Right forelimb (tissue), 1 donor: ENCODE measurements at regions not wholly inside any gene's neighbourhood (a gene's known extent, or its start where the extent isn't known, plus 50 kb on each side); places are given as distances from the start of the nearest gene placed in this dataset.

Experiments used
- DNase-seq: peaks from one replicate; pipeline ENCODE4 v3.0.0-alpha.2; 2018

DNA sequence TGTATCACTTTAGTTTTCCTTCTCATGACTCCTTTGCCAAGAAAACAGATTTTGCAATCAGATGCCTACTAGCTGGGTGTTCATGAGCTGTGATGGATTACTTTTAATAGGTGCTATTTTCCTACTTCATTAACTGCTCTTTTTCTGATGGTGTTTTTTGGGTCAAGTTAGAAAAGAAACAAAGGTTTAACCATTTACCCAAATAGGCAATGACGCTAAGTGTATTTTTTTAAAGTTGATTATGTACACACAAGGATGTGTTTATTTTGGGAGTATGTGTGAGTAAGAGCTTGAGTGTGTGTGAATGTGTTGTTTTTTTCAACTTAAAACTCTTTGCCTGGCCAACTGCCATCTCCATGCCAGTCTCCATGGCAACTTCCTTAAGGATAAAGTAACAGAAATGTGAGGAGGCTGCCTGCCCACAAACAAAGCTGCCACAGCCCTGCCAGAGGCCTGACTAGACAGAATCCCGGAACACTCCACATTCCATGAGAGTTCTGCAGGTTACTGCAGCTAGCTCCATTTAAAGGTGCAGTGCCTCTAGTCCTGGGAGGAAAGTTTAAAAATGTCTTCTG lies 215.6 kb upstream of the RBMS3 start:
- peak; percentile 79 for DNase-seq

DNA sequence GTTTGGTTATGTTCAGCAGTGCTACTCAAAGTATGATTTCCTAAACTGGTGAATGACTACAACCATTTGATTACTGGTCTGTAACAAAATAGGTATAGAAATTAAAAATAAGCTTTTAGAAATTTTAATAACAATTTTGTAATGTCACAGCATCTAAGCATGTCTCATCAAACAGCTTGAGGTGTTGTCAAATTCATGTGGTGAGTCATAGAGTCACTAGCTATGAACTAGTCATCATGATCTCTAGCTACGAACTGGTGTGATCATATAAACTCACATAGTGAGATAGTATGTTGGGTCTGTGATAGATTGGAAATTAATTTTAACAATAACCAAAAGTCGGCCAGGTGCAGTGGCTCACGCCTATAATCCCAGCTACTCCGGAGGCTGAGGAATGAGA lies 213.9 kb upstream of the RBMS3 start:
- DNase-seq = no peak

DNA sequence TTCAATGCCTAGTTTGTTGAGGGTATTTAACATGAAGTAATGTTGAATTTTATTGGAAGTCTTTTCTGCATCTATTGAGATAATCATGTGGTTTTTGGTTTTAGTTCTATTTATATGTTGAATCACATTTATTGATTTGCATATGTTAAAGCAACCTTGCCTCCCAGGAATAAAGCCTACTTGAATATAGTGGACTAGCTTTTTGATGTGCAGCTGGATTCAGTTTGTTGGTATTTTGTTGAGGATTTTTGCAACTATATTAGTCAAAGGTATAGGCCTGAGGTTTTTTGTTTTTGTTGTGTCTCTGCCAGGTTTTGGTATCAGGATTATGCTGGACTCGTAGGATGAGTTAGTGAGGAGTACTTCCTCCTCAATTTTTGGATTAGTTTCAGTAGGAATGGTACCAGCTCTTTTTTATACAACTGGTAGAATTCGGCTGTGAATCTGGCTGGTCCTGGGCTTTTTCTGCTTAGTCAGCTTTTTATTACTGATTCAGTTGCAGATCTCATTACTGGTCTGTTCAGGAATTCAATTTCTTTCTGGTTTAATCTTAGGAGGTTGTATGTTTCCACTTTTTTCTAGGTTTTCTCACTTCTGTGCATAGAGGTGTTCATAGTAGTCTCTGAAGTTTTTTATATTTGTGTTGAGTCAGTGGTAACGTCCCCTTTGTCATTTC lies 209.8 kb upstream of the RBMS3 start:
- no peak for DNase-seq

DNA sequence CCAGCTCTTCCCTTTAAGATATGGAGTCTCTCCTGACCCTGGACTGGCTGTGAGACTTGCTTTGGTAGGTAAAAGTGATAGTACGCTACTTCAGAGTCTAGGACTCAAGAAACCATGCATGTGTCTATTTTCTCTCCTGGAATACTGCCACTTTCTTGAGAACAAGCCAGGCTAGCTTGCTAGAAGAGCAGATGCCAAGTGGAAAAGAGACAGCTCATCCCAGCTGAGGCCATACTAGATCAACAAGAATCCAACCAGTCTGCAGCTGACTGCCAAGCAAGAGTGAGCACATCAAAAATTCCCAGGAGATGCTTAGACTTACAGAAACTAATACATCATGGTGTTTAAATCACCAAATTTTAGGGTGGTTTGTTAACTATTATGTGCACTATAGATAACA lies 208.3 kb upstream of the RBMS3 start:
- no peak for DNase-seq

DNA sequence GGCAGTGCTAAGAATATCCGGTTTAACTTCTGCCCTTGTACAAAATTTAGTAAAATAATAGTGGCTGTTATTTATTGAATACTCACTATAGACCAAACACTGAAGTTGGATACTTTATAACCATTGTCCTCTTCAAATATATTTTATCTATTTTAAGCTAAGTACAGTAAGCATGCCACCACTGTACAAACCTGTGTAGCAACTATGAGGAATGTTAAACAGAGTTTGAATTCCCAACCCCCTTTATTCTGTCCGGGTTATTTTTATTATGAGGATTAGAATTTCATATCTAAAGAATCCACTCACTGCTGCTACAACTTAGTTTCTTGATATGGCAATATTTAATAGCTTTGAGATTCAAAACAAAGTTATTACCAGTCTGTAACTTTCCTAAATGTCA lies 203.5 kb upstream of the RBMS3 start:
- DNase-seq = no peak

DNA sequence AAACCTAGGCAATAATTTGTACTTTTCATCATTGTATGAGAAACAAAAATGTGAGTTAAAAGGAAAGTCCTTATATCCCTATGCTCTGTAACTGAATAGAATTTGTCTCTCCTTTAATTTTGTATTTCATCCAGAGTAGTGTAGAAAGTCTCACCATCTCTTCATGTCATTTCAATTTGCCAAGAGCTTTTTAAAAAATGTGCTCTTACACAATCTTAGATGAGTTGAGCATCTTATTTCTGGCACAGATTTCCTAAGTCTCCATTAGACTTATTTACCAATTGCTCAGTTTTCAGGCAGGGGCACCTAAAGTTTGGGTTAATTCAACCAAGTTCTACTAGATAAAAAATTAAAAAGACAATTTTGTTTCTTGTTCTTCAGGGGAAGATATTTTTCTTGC lies 201.5 kb upstream of the RBMS3 start:
- DNase-seq = no peak

DNA sequence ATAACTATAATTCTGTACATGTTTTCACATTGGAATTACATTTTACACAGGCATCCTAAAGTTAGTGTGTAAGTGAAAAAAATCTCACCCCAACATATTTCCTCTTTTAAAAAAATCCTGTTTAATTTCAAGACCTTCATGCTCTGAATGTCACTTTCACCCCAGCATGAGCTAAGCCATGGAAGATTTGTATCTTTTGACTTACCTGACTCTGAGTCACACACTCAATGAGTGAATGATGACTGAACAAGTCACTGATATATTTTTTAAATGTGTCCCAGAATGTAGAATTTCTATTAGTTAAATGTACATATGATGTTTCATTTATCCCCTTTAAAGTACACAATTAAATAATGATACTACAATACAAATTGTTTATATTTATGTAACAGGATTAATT lies 199.9 kb upstream of the RBMS3 start:
- DNase-seq = no peak

DNA sequence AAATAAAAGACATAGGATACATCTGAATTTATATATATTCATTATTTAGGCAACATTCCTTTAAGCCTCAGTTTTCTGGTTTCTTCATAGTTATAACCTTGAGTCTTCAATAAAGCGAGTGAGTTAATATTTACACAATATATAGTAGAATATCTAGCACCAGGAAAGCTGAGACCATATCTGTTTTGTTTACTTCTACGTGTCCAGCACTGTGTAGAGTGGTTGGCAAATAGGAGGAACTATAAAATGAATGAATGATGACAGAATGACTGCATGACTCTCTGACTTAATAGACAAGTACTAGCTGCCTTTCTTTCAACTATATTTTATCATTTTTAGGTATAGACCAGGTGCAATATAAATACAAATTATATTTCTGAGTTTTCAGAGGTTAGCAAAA lies 197.8 kb upstream of the RBMS3 start:
- no peak for DNase-seq

DNA sequence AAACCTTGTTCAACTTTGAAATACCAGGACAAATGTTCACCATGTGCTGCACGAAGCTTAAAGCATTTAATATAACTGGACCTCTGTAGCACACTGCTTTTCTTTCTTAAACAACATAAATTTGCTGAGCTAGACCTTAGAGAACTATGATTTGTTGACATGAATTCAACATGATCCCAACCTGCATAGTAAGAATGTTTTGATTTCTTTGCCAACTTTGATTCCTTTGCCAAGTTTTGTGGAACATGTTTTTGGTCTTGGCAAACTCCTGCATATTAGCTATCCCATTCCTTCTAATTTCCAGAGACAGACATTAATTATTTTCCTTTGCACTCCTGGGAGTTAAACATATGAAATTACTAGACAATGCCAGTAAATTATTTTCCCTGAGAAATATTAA lies 197.2 kb upstream of the RBMS3 start:
- no peak for DNase-seq

DNA sequence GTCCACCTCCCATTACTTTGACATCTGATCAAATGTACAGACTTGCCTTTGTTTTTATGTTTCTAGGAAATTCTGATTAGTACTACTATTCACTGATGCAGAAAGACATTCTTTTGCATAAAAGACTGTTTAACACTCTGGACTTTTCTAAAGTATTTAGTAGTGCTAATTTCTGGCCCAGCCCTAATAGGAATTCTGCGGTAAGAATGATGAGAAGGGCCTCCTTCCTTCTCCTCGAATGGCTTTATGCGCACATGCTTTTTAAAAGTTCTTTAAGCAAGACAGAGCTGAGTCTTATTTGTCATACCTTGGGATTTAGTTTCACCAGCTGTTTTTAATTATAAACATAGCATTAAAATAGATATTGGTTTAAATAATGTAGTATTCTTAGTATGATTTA lies 192.3 kb upstream of the RBMS3 start:
- no peak for DNase-seq

DNA sequence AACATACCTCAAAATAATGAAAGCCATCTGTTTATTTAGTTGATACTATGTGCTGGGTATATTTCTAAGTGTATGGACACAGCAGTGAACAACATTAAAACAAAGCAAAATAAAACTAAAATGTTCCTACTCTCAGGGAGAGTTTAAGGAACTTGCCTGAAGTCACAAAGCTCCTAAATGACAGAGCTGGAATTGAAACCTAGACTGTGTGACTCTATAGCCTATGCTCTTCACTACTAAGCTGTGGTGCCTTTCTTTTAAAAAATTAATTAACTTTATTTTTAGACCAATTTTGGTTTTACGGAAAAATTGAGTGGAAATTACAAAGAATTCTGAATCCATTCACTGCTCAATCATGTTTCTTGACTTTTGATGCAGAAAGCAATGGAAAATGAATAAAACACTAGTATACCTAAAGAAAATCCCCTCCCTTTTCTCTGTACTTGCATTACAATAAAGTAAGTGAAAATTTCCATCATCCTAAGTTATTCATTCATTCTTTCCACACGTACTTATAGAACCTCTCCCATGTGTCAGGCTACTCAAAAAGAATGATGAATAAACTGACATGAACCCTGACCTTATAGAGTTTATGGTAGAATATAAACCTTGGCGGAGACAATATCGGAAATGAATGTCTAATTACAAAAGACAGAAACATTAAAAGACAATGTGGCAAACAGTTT lies 189.8 kb upstream of the RBMS3 start:
- no peak for DNase-seq

DNA sequence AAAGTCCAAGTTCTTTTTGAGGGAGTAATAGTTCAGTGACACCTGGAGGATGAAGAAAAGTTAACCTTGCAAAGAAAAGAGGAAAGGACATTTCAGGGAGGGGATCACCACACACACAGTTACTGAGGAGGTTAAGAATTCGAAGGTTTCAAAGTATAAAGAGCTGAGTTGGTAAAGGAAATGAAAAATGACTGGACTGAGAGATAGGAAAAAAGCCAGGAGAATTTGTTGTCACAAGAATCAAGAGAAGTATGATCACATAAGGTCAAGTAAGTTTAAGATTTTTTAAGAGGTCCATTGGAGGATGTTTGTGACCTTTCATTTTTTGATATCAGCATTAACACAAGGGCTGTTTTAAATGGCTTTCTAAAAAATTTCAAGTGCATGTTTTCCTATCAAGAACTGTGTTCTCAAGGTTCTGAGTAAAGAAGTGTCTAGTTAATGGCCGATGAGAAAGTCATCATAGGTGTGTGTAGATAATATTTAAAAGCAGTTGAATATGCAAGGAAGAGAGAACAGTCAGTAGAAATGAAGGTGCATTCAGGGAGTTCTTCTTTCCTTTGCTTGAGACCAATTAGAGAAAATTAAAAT lies 189.2 kb upstream of the RBMS3 start:
- no peak for DNase-seq

DNA sequence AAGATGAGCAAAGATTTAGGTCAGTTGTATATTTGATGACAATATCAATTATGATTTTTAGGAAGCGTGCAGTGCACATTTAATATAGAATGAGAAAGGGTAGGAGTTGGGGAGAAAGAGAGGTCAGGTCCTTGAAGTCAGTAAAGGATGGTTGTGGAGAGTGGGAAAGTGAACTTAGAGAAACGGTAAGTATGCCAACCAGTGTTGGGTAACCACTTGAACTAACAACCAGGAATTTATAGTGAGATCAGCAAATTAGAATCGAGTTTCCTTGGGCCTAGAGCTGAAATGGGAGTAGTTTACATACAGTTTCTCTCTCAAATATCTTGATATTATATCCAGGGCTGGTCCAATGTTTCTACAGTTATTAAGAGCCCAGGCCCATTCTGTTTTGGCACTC lies 188.5 kb upstream of the RBMS3 start:
- no peak for DNase-seq

DNA sequence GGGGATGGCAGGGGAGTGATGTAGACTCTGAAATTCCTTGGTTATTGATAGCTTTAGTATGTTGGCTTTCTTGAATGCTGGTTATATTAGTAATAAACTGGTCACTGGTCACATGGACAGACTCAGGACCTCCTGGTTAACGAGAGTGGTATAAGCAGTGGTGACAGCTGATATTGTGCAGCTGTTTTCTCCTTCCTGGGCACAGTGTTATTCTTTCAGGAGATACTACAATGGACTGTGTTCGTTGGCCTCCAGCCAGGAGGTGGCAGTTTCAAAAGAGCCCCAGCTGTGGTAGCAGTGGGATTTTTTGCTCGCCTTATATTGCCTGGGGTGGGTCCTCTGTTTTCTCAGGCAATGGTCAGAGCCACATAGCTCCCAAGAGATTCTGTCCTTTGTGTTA lies 181.6 kb upstream of the RBMS3 start:
- no peak for DNase-seq

DNA sequence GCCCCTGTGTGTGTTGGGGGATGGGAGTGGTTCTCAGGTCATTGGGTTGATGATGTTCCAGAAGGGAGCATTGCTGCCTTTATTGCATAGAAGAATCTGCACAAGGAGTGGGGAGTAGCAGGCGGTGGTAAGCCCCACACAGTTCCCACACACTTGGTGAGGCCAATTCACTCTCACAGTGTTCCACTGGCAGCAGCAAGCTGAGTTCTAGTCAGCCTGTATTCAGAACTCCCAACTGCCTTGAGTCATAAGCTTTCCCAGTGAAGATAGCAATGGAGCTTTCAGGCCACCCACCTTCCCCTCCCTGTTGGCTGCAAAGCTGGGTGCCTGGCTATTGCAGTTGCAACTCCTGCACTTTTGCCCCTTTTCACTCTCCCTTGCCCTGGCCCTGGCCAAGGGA lies 181.1 kb upstream of the RBMS3 start:
- DNase-seq = no peak

DNA sequence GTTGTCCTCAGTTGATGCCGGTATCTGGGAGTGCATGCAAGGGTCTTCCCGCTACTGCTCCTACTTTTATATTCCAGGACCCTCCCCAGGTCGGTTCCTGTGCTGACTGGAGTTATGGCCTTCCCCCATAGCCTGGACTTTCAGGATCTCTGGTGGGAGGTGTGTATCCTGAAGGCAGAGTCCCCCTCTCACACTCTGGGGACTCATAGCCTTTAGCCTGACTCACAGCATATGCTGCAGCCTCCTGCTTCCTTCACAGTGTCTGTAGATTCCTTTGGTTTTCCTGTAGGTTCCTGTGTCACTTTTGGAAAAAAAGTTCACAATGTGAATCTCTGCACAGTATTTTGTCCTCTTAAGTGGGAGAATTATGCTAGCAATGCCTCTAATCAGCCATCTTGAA lies 180.6 kb upstream of the RBMS3 start:
- no peak for DNase-seq

DNA sequence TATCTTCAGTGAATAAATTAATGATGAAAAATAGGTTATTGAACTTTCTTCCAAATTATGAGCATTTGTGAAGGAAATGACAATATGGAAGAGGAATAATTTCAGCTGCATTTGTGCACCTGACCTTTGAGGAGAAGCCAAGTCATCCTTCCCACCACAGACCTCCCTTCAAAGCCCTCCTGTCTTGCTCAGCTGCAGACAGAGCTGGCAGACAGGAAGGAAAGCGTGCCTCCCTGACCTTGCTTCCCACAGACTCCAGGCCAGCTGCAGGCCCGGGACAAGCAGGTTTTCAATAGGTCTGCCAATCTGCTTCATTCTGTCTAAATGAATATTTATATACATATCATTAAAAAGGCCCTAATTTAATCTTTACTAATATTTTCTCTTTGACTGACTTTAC lies 152.9 kb upstream of the RBMS3 start:
- DNase-seq = no peak

DNA sequence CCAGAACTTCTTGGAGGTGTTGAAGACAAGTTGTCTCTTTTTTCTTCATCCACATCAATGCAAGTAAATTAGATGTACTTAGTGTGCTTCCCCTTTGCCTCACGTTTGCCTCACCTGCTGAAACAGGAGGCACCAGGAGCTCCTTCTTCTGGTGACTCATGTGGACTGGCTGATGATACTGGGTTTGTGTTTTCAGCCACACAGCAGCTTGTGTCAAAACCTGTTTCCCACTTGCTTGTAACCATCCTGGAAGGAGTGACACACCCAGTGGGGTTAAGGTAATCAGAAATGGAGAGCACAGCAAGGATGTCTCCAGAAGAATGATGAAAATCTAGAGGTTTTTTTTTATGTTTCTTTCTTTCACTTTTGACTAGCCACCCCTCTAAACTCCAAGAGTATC lies 143.3 kb upstream of the RBMS3 start:
- DNase-seq = no peak

DNA sequence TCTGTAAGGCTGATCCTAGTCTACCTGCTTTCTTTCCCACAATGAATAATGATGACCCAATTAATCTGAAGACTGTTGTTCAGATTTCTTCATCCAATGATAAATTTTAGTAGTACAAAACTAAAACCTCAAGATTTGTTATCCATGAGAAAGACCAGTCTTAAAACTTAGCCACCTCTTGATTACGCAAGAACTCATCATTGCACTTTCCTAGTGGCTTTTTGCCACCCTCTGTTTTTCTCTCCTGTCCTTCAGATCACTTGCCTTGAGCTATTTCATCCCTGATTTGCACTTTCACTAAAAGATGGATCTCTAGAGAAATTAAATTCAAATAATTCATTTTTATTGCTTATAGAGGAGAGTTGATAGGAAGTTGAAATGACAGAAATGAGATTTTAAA lies 142.7 kb upstream of the RBMS3 start:
- DNase-seq = no peak

DNA sequence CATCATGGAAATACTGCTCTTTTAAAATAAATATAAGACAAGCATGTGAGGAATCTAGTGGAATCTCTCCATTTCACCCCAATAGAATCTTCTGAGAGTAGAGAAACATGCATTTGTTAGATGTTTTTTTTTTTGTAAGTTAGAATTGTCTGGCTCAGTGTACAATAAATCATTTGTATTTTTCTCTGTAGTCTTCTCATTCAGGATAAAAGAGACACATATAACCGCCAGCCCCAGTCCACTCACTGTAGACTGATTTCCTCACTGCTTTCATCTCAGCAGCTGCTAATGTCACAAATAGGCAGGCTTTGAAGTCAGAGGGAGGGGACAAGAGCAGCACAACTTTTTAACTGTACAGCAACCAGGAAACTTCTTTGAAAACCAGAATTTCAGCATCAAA lies 140.2 kb upstream of the RBMS3 start:
- DNase-seq = no peak

DNA sequence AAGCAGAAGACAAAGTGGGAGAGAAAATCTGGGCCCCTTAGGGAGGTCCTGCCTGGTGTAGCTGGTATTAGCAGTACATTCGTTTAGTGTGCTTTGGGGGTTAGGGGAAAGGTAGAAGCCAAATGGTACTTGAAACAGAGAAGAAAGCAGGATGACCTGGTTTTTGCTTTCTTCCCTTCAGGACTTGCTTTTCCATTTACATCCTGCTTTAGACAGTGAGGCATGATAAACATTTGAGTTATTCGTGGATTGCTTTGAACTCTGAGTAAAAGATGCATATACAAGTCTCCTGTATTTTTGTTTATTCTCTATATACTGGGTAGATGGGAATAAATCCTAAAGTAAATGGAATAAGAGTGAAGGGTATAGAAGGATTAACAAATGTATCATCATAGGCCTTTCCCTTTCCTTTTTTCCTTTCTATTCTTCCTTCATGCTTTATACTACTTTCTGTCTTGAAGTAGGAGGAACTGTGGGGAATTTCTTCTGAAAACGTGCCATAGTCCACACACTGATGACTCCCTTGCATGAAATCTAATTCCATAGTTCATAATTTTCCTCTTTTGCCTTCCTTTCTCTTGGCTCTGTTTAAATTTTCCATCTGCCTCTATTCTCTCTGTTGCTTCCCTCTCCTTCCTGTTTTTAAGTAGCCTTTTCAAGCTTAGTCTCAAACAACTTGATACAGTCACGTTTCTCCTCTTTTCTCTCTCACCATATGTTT lies 139.5 kb upstream of the RBMS3 start:
- no peak for DNase-seq

DNA sequence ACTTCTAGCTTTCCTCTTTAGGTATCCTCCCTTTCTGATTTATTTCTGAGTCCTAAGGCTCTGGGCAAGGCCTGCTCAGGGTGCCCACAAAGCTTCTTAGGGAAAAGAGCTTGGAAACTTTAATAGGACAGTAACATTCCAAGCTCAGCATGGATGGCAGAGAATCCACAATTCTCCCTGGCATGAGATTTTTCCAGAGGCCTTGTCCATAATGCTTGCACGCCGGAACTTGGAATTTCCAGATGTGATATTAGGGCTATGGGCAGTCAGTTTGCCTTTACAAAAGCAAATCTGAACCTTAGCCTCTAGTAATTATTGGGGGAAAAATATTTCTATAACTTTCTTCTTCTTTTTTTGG lies 139.0 kb upstream of the RBMS3 start:
- no peak for DNase-seq

DNA sequence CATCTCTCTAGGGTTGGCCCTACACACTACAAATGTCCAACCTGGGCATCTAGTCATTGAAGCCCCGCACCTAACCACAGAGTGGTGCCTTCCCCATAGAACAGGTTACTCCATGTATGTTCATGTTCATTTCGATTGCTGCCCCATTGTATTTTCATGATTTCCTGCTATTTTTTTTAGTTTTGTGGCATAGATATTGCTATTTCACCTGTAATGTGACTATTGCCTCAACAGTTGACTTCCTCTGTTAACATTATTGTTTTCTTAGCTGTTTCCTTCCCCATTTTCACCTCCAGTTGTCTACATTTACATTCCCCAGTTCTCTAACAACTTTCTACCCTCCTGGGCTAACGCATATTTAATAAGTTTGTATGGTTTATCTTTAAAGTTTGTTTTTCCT lies 137.7 kb upstream of the RBMS3 start:
- DNase-seq = no peak

DNA sequence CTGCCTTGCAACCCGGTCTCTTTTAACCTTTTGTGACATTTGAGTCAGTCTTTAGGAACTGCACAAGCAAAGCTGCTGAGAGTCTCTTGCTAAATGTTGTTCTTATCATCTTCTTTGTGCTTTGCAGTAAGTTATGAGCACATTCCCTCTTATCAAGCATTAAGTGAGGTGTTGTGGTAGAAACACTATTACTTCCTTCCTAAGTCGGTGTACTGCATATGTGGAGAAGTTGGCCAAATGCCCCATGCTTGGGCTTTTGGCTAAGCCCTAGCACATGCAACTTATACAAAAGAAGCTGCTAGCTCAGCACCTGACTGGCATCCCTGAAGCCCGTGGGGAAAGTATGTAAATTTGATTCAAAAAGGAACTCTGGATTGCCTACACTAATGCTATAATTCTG lies 136.5 kb upstream of the RBMS3 start:
- DNase-seq = no peak
